H9 (cell line): ENCODE measurements at regions not wholly inside any gene's neighbourhood (a gene's known extent, or its start where the extent isn't known, plus 50 kb on each side); places are given as distances from the start of the nearest gene placed in this dataset.

Source experiments
- DNase-seq: peaks from one replicate; pipeline ENCODE4 v3.0.0-alpha.2; 2017
- H2AFZ ChIP-seq: one replicate; pipeline ENCODE4 v1.6.1; 2013; ENCODE audit warnings: mild to moderate bottlenecking, low read length, control low read depth, moderate library complexity
- H2AK5ac ChIP-seq: 2 replicates; pipeline ENCODE4 v1.6.1; 2013; ENCODE audit warnings: low read length, control low read depth, mixed read lengths; ENCODE audit not compliant: insufficient read length
- H2BK120ac ChIP-seq: one replicate; pipeline ENCODE4 v1.6.1; 2013; ENCODE audit warnings: low read depth, mild to moderate bottlenecking, low read length, control low read depth, inconsistent platforms; ENCODE audit not compliant: poor library complexity, severe bottlenecking
- H2BK12ac ChIP-seq: 2 replicates; pipeline ENCODE4 v1.6.1; 2013; ENCODE audit warnings: low read length, control low read depth, mixed read lengths, low read depth; ENCODE audit not compliant: insufficient read length
- H2BK15ac ChIP-seq: 2 replicates; pipeline ENCODE4 v1.6.1; 2013; ENCODE audit warnings: low read depth, low read length, control low read depth
- H2BK20ac ChIP-seq: one replicate; pipeline ENCODE4 v1.6.1; 2013; ENCODE audit warnings: low read depth, mild to moderate bottlenecking, low read length, control low read depth, inconsistent platforms; ENCODE audit not compliant: poor library complexity, severe bottlenecking
- H2BK5ac ChIP-seq: 2 replicates; pipeline ENCODE4 v1.6.1; 2013; ENCODE audit warnings: low read length, control low read depth, mixed read lengths; ENCODE audit not compliant: insufficient read length
- H3K14ac ChIP-seq: 2 replicates; pipeline ENCODE4 v1.6.1; 2013; ENCODE audit warnings: low read length, control low read depth; ENCODE audit not compliant: insufficient read depth
- H3K18ac ChIP-seq: 2 replicates; pipeline ENCODE4 v1.6.1; 2013; ENCODE audit warnings: low read depth, mild to moderate bottlenecking, mixed read lengths, low read length, control low read depth; ENCODE audit not compliant: insufficient read length
- H3K23ac ChIP-seq: 2 replicates; pipeline ENCODE4 v1.6.1; 2013; ENCODE audit warnings: low read length, control low read depth, mixed read lengths, low read depth; ENCODE audit not compliant: insufficient read length
- H3K23me2 ChIP-seq: 2 replicates; pipeline ENCODE4 v1.6.1; 2013; ENCODE audit warnings: low read depth, mild to moderate bottlenecking, mixed read lengths, low read length, control low read depth; ENCODE audit not compliant: insufficient read length, poor library complexity, severe bottlenecking
- H3K27ac ChIP-seq: 2 replicates; pipeline ENCODE4 v1.5.1; 2013; ENCODE audit warnings: low read length, control low read depth, mixed read lengths, low read depth; ENCODE audit not compliant: insufficient read length
- H3K27me3 ChIP-seq: 2 replicates; pipeline ENCODE4 v1.6.1; 2013; ENCODE audit warnings: low read length, control low read depth, inconsistent platforms; ENCODE audit not compliant: insufficient read depth
- H3K4ac ChIP-seq: 2 replicates; pipeline ENCODE4 v1.6.1; 2013; ENCODE audit warnings: low read depth, mild to moderate bottlenecking, control low read depth, inconsistent platforms, low read length, moderate library complexity
- H3K4me1 ChIP-seq: 2 replicates; pipeline ENCODE4 v1.6.1; 2013; ENCODE audit warnings: low read length, control low read depth, inconsistent platforms; ENCODE audit not compliant: insufficient read depth
- H3K4me2 ChIP-seq: 2 replicates; pipeline ENCODE4 v1.6.1; 2013; ENCODE audit warnings: low read length, control low read depth, mixed read lengths; ENCODE audit not compliant: insufficient read length, insufficient read depth
- H3K56ac ChIP-seq: 2 replicates; pipeline ENCODE4 v1.6.1; 2013; ENCODE audit warnings: low read depth, mild to moderate bottlenecking, mixed read lengths, low read length, control low read depth; ENCODE audit not compliant: insufficient read length
- H3K79me1 ChIP-seq: 2 replicates; pipeline ENCODE4 v1.6.1; 2013; ENCODE audit warnings: low read depth, mild to moderate bottlenecking, moderate library complexity, low read length, control low read depth, inconsistent platforms; ENCODE audit not compliant: insufficient read depth, poor library complexity, severe bottlenecking
- H3K79me2 ChIP-seq: 2 replicates; pipeline ENCODE4 v1.6.1; 2013; ENCODE audit warnings: low read length, control low read depth, inconsistent platforms; ENCODE audit not compliant: insufficient read depth
- H3K9ac ChIP-seq: 2 replicates; pipeline ENCODE4 v1.6.1; 2013; ENCODE audit warnings: low read length, control low read depth, mixed read lengths; ENCODE audit not compliant: insufficient read length; ENCODE audit errors: extremely low read depth
- H3K9me3 ChIP-seq: one replicate; pipeline ENCODE4 v1.6.1; 2013; ENCODE audit warnings: low read depth, low read length, inconsistent platforms; ENCODE audit not compliant: control insufficient read depth
- H3T11ph ChIP-seq: one replicate; pipeline ENCODE4 v1.6.1; 2013; ENCODE audit warnings: mild to moderate bottlenecking, low read length, control low read depth, inconsistent platforms
- H4K20me1 ChIP-seq: one replicate; pipeline ENCODE4 v1.6.1; 2013; ENCODE audit not compliant: control insufficient read depth, insufficient read length, insufficient read depth
- H4K5ac ChIP-seq: 2 replicates; pipeline ENCODE4 v1.6.1; 2013; ENCODE audit warnings: low read depth, mild to moderate bottlenecking, mixed read lengths, low read length, control low read depth; ENCODE audit not compliant: insufficient read length
- H4K8ac ChIP-seq: replicated peaks from 2 replicates; pipeline ENCODE4 v1.6.1; 2013; ENCODE audit warnings: low read length, control low read depth, mixed read lengths, low read depth; ENCODE audit not compliant: insufficient read length
- H4K91ac ChIP-seq: 2 replicates; pipeline ENCODE4 v1.6.1; 2013; ENCODE audit warnings: low read depth, mild to moderate bottlenecking, moderate library complexity, mixed read lengths, low read length, control low read depth; ENCODE audit not compliant: insufficient read length
- H3K27ac Mint-ChIP-seq, 3 experiments: 2 replicates in 2 of 3; 3 replicates in 1 of 3; pipeline ENCODE4 v1.8.0; 2020 to 2021; ENCODE audit warnings: mixed read lengths in 3 of 3, mild to moderate bottlenecking in 1 of 3, moderate library complexity in 1 of 3
- H3K27me3 Mint-ChIP-seq: 2 replicates; pipeline ENCODE4 v1.8.0; 2021; ENCODE audit warnings: low read depth, mild to moderate bottlenecking, moderate library complexity, mixed read lengths
- H3K36me3 Mint-ChIP-seq, 3 experiments: 2 replicates in 2 of 3; 3 replicates in 1 of 3; pipeline ENCODE4 v1.8.0; 2020 to 2021; ENCODE audit warnings: low read depth in 3 of 3, mixed read lengths in 3 of 3; ENCODE audit not compliant: insufficient read depth in 1 of 3
- H3K4me1 Mint-ChIP-seq, 2 experiments: 2 replicates each; pipeline ENCODE4 v1.8.0; 2020; ENCODE audit warnings: mixed read lengths in 2 of 2
- H3K4me3 Mint-ChIP-seq, 2 experiments: 2 replicates in 1 of 2; 3 replicates in 1 of 2; pipeline ENCODE4 v1.8.0; 2020 to 2021; ENCODE audit warnings: mild to moderate bottlenecking in 2 of 2, mixed read lengths in 2 of 2, moderate library complexity in 1 of 2
- H3K9me3 Mint-ChIP-seq, 2 experiments: 2 replicates in 1 of 2; 3 replicates in 1 of 2; pipeline ENCODE4 v1.8.0; 2020; ENCODE audit warnings: mild to moderate bottlenecking in 2 of 2, mixed read lengths in 2 of 2, moderate library complexity in 1 of 2
- WGBS: extraction: QIAGEN DNeasy Blood & Tissue Kit; methylation state at CpG from one replicate; pipeline ENCODE4 v1.1.7; 2013; ENCODE audit warnings: missing lambda C conversion rate, low lambda C conversion rate, mixed read lengths; ENCODE audit not compliant: insufficient read length; ENCODE audit errors: extremely low coverage; 5-methylcytosine and 5-hydroxymethylcytosine counted together
- TF ChIP-seq, protein P1 (sequence below): fragments of 200-600 bp; sonication (generic); conservative IDR thresholded peaks from 3 replicates; pipeline ENCODE4 v1.8.0; 2021; ENCODE audit warnings: antibody characterized with exemption, mild to moderate bottlenecking

DNA sequence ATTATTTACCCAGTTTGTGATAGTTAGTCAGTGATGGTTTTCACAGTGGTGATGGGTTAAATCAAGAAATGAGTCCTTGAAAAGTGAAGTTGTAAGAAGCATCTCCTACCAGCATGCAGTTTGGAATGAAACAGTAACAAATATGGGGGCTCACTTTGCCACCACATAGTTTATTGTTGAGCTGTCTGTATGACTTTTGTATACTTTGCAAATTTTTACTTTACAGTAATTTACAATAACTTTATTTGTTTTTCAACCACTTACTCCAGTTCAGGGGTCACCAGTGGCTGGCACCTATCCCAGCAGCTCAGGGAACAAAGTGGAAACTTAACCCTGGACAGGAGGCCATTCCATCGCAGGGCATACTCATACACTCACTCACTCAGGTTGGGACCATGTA is 64.5 kb upstream of the ANKRD50 start:
- Histone ChIP-seq H3K27ac (no peak overlapping the region), H3K9me3 (no peaks in the 10 kb centered on the region), H3K56ac (no peak overlapping the region), H4K20me1 (no peaks in the 10 kb centered on the region), H2BK12ac (no peak overlapping the region), H2BK5ac (no peak overlapping the region), H3K18ac (no peak overlapping the region), H4K91ac (no peak overlapping the region), H3K23ac (no peak overlapping the region), H3K23me2 (no peaks in the 10 kb centered on the region), H3K9ac (no peak overlapping the region), H2BK120ac (no peak overlapping the region), H3K4me2 (no peak overlapping the region), H2BK20ac (no peak overlapping the region), H2AFZ (no peak overlapping the region), H4K5ac (no peak overlapping the region), H4K8ac (no peak overlapping the region), H3K14ac (no peak overlapping the region), H3K79me2 (no peaks in the 10 kb centered on the region), H3T11ph (no peak overlapping the region), H3K4me1 (no peaks in the 10 kb centered on the region), H3K79me1 (no peaks in the 10 kb centered on the region), H3K4ac (no peak overlapping the region), H2AK5ac (no peak overlapping the region), H3K27me3 (no peaks in the 10 kb centered on the region), H2BK15ac (no peak overlapping the region)
- TF ChIP-seq, protein P1, sequence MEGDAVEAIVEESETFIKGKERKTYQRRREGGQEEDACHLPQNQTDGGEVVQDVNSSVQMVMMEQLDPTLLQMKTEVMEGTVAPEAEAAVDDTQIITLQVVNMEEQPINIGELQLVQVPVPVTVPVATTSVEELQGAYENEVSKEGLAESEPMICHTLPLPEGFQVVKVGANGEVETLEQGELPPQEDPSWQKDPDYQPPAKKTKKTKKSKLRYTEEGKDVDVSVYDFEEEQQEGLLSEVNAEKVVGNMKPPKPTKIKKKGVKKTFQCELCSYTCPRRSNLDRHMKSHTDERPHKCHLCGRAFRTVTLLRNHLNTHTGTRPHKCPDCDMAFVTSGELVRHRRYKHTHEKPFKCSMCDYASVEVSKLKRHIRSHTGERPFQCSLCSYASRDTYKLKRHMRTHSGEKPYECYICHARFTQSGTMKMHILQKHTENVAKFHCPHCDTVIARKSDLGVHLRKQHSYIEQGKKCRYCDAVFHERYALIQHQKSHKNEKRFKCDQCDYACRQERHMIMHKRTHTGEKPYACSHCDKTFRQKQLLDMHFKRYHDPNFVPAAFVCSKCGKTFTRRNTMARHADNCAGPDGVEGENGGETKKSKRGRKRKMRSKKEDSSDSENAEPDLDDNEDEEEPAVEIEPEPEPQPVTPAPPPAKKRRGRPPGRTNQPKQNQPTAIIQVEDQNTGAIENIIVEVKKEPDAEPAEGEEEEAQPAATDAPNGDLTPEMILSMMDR = no peak
- Mint-ChIP-seq H3K27ac (no peak overlapping the region), H3K9me3 (peaks cover 15 to 17% of the 10 kb centered on the region in 2 experiments; a peak in 4 of 5 replicates), H3K4me3 (no peak overlapping the region), H3K27me3 (no peaks in the 10 kb centered on the region), H3K4me1 (no peaks in the 10 kb centered on the region), H3K36me3 (peaks cover 4 to 31% (median 4%) of the 10 kb centered on the region in 3 experiments; a peak in 6 of 7 replicates)
- DNase-seq = no peak
- no CpG with 5 or more reads among the region's 1 CpG for WGBS
